H1 (cell line): ENCODE measurements at regions not wholly inside any gene's neighbourhood (a gene's known extent, or its start where the extent isn't known, plus 50 kb on each side); places are given as distances from the start of the nearest gene placed in this dataset.

Experiments used
- CTCF ChIA-PET: fragments of 300-600 bp; sonication (Branson Sonifier 250); formaldehyde crosslinking; loops from one replicate; lab custom pipeline; 2021; ENCODE audit not compliant: partially characterized antibody; lab: Charles Lee
- POLR2A ChIA-PET: fragments of 300-600 bp; sonication (Branson Sonifier 250); formaldehyde crosslinking; loops from one replicate; lab custom pipeline; 2021; ENCODE audit warnings: inconsistent platforms; ENCODE audit not compliant: partially characterized antibody; lab: Charles Lee
- DNase-seq, 2 experiments: peaks; one replicate each; pipeline versions ENCODE4 v3.0.0 to v3.0.0-alpha.2; 2010 to 2022; ENCODE audit warnings: low spot score in 2 of 2, low read depth in 1 of 2, mixed read lengths in 1 of 2
- FAIRE-seq: peaks from 2 replicates; lab custom pipeline; 2011; peaks lifted over from hg19 to GRCh38; lab: Jason Lieb, UNC
- H2AFZ ChIP-seq: 2 replicates; pipeline ENCODE4 v1.8.1; 2012; ENCODE audit warnings: low read length, inconsistent platforms
- H2AK5ac ChIP-seq: 2 replicates; pipeline ENCODE4 v1.6.1; 2013; ENCODE audit warnings: low read depth, low read length
- H2BK120ac ChIP-seq: replicated peaks from 2 replicates; pipeline ENCODE3; 2013; ENCODE audit warnings: low read depth, low read length, inconsistent platforms
- H2BK12ac ChIP-seq: 2 replicates; pipeline ENCODE4 v1.6.1; 2013; ENCODE audit warnings: low read depth, low read length
- H2BK15ac ChIP-seq: 2 replicates; pipeline ENCODE4 v1.6.1; 2013; ENCODE audit warnings: low read length
- H2BK20ac ChIP-seq: 2 replicates; pipeline ENCODE4 v1.6.1; 2013; ENCODE audit warnings: low read length
- H2BK5ac ChIP-seq: 2 replicates; pipeline ENCODE4 v1.6.1; 2013; ENCODE audit warnings: low read depth, low read length
- H3K14ac ChIP-seq: 2 replicates; pipeline ENCODE4 v1.6.1; 2013; ENCODE audit warnings: inconsistent platforms; ENCODE audit not compliant: insufficient read length
- H3K18ac ChIP-seq: 2 replicates; pipeline ENCODE4 v1.6.1; 2013; ENCODE audit warnings: low read length; ENCODE audit errors: extremely low read depth
- H3K23ac ChIP-seq: 2 replicates; pipeline ENCODE4 v1.6.1; 2013; ENCODE audit warnings: inconsistent platforms; ENCODE audit not compliant: insufficient read length
- H3K23me2 ChIP-seq: 2 replicates; pipeline ENCODE4 v1.6.1; 2013; ENCODE audit warnings: low read depth, low read length
- H3K27ac ChIP-seq: 2 replicates; pipeline ENCODE4 v1.6.1; 2011; ENCODE audit warnings: low read depth, low read length, inconsistent platforms
- H3K27me3 ChIP-seq, 4 experiments: replicated peaks in 1 of 4; 1 replicate in 1 of 4; 2 replicates in 3 of 4; pipeline versions ENCODE4 v1.6.1 to v1.8.1; 2011 to 2013; ENCODE audit warnings: low read length in 3 of 4, mild to moderate bottlenecking in 3 of 4, inconsistent platforms in 2 of 4, mixed read lengths in 2 of 4, moderate library complexity in 1 of 4; ENCODE audit not compliant: control insufficient read depth in 3 of 4, insufficient read depth in 3 of 4; ENCODE audit errors: extremely low read depth in 1 of 4
- H3K36me3 ChIP-seq, 4 experiments: 2 replicates each; pipeline versions ENCODE4 v1.6.1 to v1.8.1; 2011 to 2013; ENCODE audit warnings: mild to moderate bottlenecking in 4 of 4, low read length in 3 of 4, moderate library complexity in 2 of 4, control low read depth in 1 of 4, inconsistent platforms in 1 of 4; ENCODE audit not compliant: insufficient read depth in 4 of 4, control insufficient read depth in 2 of 4
- H3K4ac ChIP-seq: replicated peaks from 2 replicates; pipeline ENCODE3; 2013; ENCODE audit warnings: low read length, low read depth, mixed read lengths, inconsistent platforms; ENCODE audit not compliant: insufficient read length
- H3K4me1 ChIP-seq, 4 experiments: replicated peaks in 1 of 4; 1 replicate in 1 of 4; 2 replicates in 3 of 4; pipeline versions ENCODE4 v1.6.1 to v1.8.1; 2011 to 2013; ENCODE audit warnings: low read length in 3 of 4, inconsistent platforms in 2 of 4, mixed read lengths in 1 of 4; ENCODE audit not compliant: insufficient read depth in 4 of 4, control insufficient read depth in 3 of 4
- H3K4me2 ChIP-seq, 2 experiments: 2 replicates each; pipeline versions ENCODE4 v1.6.1 to v1.8.1; 2011 to 2013; ENCODE audit warnings: low read depth in 2 of 2, low read length in 2 of 2, control low read depth in 1 of 2, inconsistent platforms in 1 of 2, mild to moderate bottlenecking in 1 of 2; ENCODE audit not compliant: insufficient read depth in 1 of 2
- H3K4me3 ChIP-seq, 4 experiments: fragments of 200-600, 300-600 bp in 1 of 4; sonication (generic), shearing (Covaris generic), sonication (Bioruptor Twin) in 1 of 4; 2 replicates each; pipeline versions ENCODE4 v1.5.1 to v1.8.1; 2011 to 2016; ENCODE audit warnings: low read length in 4 of 4, low read depth in 3 of 4, control low read depth in 2 of 4, inconsistent platforms in 2 of 4, mild to moderate bottlenecking in 2 of 4, mixed read lengths in 1 of 4, moderate library complexity in 1 of 4; ENCODE audit not compliant: insufficient read depth in 2 of 4; ENCODE audit errors: extremely low read depth in 1 of 4
- H3K56ac ChIP-seq: replicated peaks from 2 replicates; pipeline ENCODE3; 2013; ENCODE audit warnings: low read depth, mild to moderate bottlenecking, mixed read lengths, low read length, inconsistent platforms; ENCODE audit not compliant: insufficient read length
- H3K79me1 ChIP-seq: 2 replicates; pipeline ENCODE4 v1.6.1; 2013; ENCODE audit warnings: low read depth, low read length, control low read depth
- H3K79me2 ChIP-seq, 2 experiments: 2 replicates each; pipeline versions ENCODE4 v1.6.1 to v1.8.1; 2012 to 2013; ENCODE audit warnings: low read length in 2 of 2, mild to moderate bottlenecking in 2 of 2, inconsistent platforms in 1 of 2; ENCODE audit not compliant: insufficient read depth in 2 of 2, control insufficient read depth in 1 of 2
- H3K9ac ChIP-seq, 4 experiments: replicated peaks in 1 of 4; 1 replicate in 1 of 4; 2 replicates in 3 of 4; pipeline versions ENCODE4 v1.6.1 to v1.8.1; 2011 to 2013; ENCODE audit warnings: low read depth in 3 of 4, low read length in 3 of 4, control low read depth in 2 of 4, mild to moderate bottlenecking in 2 of 4, moderate library complexity in 2 of 4, inconsistent platforms in 1 of 4; ENCODE audit errors: extremely low read depth in 1 of 4
- H3K9me3 ChIP-seq, 2 experiments: 2 replicates each; pipeline versions ENCODE4 v1.6.1 to v1.8.1; 2012 to 2013; ENCODE audit warnings: mild to moderate bottlenecking in 2 of 2, moderate library complexity in 2 of 2, control low read depth in 1 of 2, inconsistent platforms in 1 of 2, low read depth in 1 of 2, low read length in 1 of 2, mixed read lengths in 1 of 2; ENCODE audit not compliant: insufficient read depth in 2 of 2
- H4K20me1 ChIP-seq, 2 experiments: replicated peaks in 1 of 2; 2 replicates each; pipeline versions ENCODE3 to v1.8.1; 2011 to 2013; ENCODE audit warnings: inconsistent platforms in 2 of 2, low read length in 2 of 2, mild to moderate bottlenecking in 1 of 2; ENCODE audit not compliant: insufficient read depth in 2 of 2, control insufficient read depth in 1 of 2
- H4K5ac ChIP-seq: 2 replicates; pipeline ENCODE4 v1.6.1; 2013; ENCODE audit warnings: low read length, low read depth, mixed read lengths, inconsistent platforms; ENCODE audit not compliant: insufficient read length
- H4K8ac ChIP-seq: 2 replicates; pipeline ENCODE4 v1.8.0; 2013; ENCODE audit warnings: mild to moderate bottlenecking, moderate library complexity, low read length, inconsistent platforms; ENCODE audit not compliant: insufficient read depth; ENCODE audit errors: extremely low read depth
- H4K91ac ChIP-seq: replicated peaks from 2 replicates; pipeline ENCODE3; 2013; ENCODE audit warnings: low read length, mixed read lengths, inconsistent platforms; ENCODE audit not compliant: insufficient read length
- FOSL1 ChIP-seq: IDR thresholded peaks from 2 replicates; pipeline ENCODE4 v1.6.1; 2011; ENCODE audit warnings: mild to moderate bottlenecking, low read depth, low read length, moderate library complexity; ENCODE audit not compliant: insufficient read depth
- NANOG ChIP-seq: IDR thresholded peaks from 2 replicates; pipeline ENCODE4 v1.6.1; 2011; ENCODE audit warnings: low read length, low read depth, mild to moderate bottlenecking, inconsistent platforms; ENCODE audit not compliant: insufficient read depth, poor library complexity, severe bottlenecking
- PHF8 ChIP-seq: fragments of 200-600 bp; sonication (generic); conservative IDR thresholded peaks from 2 replicates; pipeline ENCODE4 v1.7.1; 2012; ENCODE audit warnings: low read depth, mild to moderate bottlenecking, inconsistent platforms, low read length, moderate library complexity
- POLR2A ChIP-seq, 2 experiments: IDR thresholded peaks; 1 replicate in 1 of 2; 2 replicates in 1 of 2; pipeline ENCODE4 v1.6.1; 2011; ENCODE audit warnings: low read depth in 2 of 2, low read length in 2 of 2, mild to moderate bottlenecking in 2 of 2; ENCODE audit errors: control extremely low read depth in 1 of 2
- RFX5 ChIP-seq: IDR thresholded peaks from 2 replicates; pipeline ENCODE4 v1.6.1; 2011; ENCODE audit warnings: low read depth, low read length, improper control_type of control experiment, borderline replicate concordance
- SIX5 ChIP-seq: IDR thresholded peaks from 2 replicates; pipeline ENCODE4 v1.6.1; 2011; ENCODE audit warnings: mild to moderate bottlenecking, low read depth, low read length
- SP1 ChIP-seq: IDR thresholded peaks from 2 replicates; pipeline ENCODE4 v1.6.1; 2011; ENCODE audit warnings: low read depth, low read length
- SRF ChIP-seq: IDR thresholded peaks from 2 replicates; pipeline ENCODE4 v1.6.1; 2011; ENCODE audit warnings: mild to moderate bottlenecking, low read depth, low read length, moderate library complexity
- TAF7 ChIP-seq: optimal IDR thresholded peaks from 2 replicates; pipeline ENCODE3; 2011; ENCODE audit warnings: low read depth, mild to moderate bottlenecking, inconsistent platforms, low read length, moderate library complexity, borderline replicate concordance

- TF ChIP-seq NANOG (no peak), TAF7 (no peak), POLR2A (IDR thresholded peaks at IDR 0.05; ENCODE audit: control extremely low read depth in 1 of 2, low read depth in 2 of 2, low read length in 2 of 2) (no peak), PHF8 (no peak), FOSL1 (no peak), SP1 (no peak), SIX5 (no peak), RFX5 (no peak), SRF (no peak)
- H2BK120ac ChIP-seq: no peak overlapping the region
Observed at GRCh38 chr6:141229296-141229695, 903.4 kb upstream of the GJE1 start.

More at GRCh38 chr6:141229296-141229695, 903.4 kb upstream of the GJE1 start:
- Histone ChIP-seq H2AFZ (no peak overlapping the region), H3K36me3 (no peaks in the 10 kb centered on the region), H4K91ac (no peak overlapping the region), H2BK15ac (no peak overlapping the region), H2BK20ac (no peak overlapping the region), H3K14ac (no peak overlapping the region), H4K5ac (no peak overlapping the region), H3K4me1 (no peaks in the 10 kb centered on the region), H3K27ac (no peak overlapping the region), H3K18ac (no peak overlapping the region), H3K23ac (no peak overlapping the region), H3K9me3 (0 out of 4 replicates have a peak, but pooled peaks cover 0 to 3% of the 10 kb centered on the region in 2 experiments), H4K20me1 (no peaks in the 10 kb centered on the region), H3K4ac (no peak overlapping the region), H2BK12ac (no peak overlapping the region), H2BK5ac (no peak overlapping the region), H3K56ac (no peak overlapping the region), H3K9ac (no peak overlapping the region), H3K4me2 (no peak overlapping the region), H3K79me2 (no peaks in the 10 kb centered on the region), H3K79me1 (no peaks in the 10 kb centered on the region), H3K4me3 (no peak overlapping the region), H4K8ac (no peak overlapping the region), H3K27me3 (no peaks in the 10 kb centered on the region), H3K23me2 (no peaks in the 10 kb centered on the region), H2AK5ac (no peak overlapping the region)
- CTCF ChIA-PET: no interaction called here
- POLR2A ChIA-PET: no interaction called here
- no peak for DNase-seq
- no peak for FAIRE-seq
